GM12878 (cell line): ENCODE measurements at regions not wholly inside any gene's neighbourhood (a gene's known extent, or its start where the extent isn't known, plus 50 kb on each side); places are given as distances from the start of the nearest gene placed in this dataset.

ENCODE experiments used
- ATAC-seq: fragments of 200-7000 bp; cut with Tn5 transposase; 3 replicates; pipeline ENCODE4 v1.9.1; 2020; ENCODE audit warnings: mild to moderate bottlenecking, moderate library complexity
- BruUV-seq: library from RNA; stranded (reverse); fragments of 400-500 nt; replicated peaks from 2 replicates; lab custom pipeline; 2021; lab: Mats Ljungman, UMichigan
- CTCF ChIA-PET: fragments of 300-600 bp; sonication (Branson Sonifier 250); formaldehyde crosslinking; extraction: SDS; loops from one replicate; lab custom pipeline; 2021; ENCODE audit warnings: inconsistent platforms; lab: Yijun Ruan, JAX
- POLR2A ChIA-PET: fragments of 350-600 bp; formaldehyde crosslinking; extraction: SDS; loops from one replicate; lab custom pipeline; 2021; ENCODE audit warnings: inconsistent platforms; lab: Charles Lee
- RAD21 ChIA-PET: fragments of 300-600 bp; sonication (Branson Sonifier 250); formaldehyde crosslinking; loops from one replicate; lab custom pipeline; 2023; ENCODE audit warnings: antibody characterized with exemption; ENCODE audit not compliant: unreplicated experiment; lab: Charles Lee
- SMC1A ChIA-PET: fragments of 300-600 bp; sonication (Branson Sonifier 250); formaldehyde crosslinking; loops from one replicate; lab custom pipeline; 2023; ENCODE audit not compliant: unreplicated experiment, uncharacterized antibody; lab: Charles Lee
- DNase-seq: peaks from one replicate; pipeline ENCODE4 v3.0.0-alpha.2; 2011; ENCODE audit warnings: low read depth, low spot score
- FAIRE-seq: peaks from 3 replicates; lab custom pipeline; 2011; peaks lifted over from hg19 to GRCh38; lab: Jason Lieb, UNC
- H2AFZ ChIP-seq: 2 replicates; pipeline ENCODE4 v1.6.0; 2011; ENCODE audit warnings: low read depth, low read length, control low read depth; ENCODE audit not compliant: control insufficient read depth
- H3K27ac ChIP-seq: 2 replicates; pipeline ENCODE4 v1.5.1; 2011; ENCODE audit warnings: control low read depth; ENCODE audit not compliant: control insufficient read depth, insufficient read depth
- H3K27me3 ChIP-seq, 2 experiments: replicated peaks in 1 of 2; 2 replicates each; pipeline versions ENCODE4 v1.6.0 to v1.6.1; 2011; ENCODE audit warnings: low read length in 1 of 2; ENCODE audit not compliant: control insufficient read depth in 2 of 2, insufficient read depth in 2 of 2
- H3K36me3 ChIP-seq, 2 experiments: 2 replicates each; pipeline ENCODE4 v1.5.1; 2011; ENCODE audit warnings: low read length in 1 of 2; ENCODE audit not compliant: control insufficient read depth in 2 of 2, insufficient read depth in 2 of 2
- H3K4me1 ChIP-seq: 2 replicates; pipeline ENCODE4 v1.6.1; 2011; ENCODE audit warnings: mild to moderate bottlenecking, low read length, moderate library complexity, mixed read lengths; ENCODE audit not compliant: control insufficient read depth, insufficient read depth
- H3K4me2 ChIP-seq: 2 replicates; pipeline ENCODE4 v1.6.0; 2011; ENCODE audit warnings: control low read depth; ENCODE audit not compliant: control insufficient read depth, insufficient read depth
- H3K4me3 ChIP-seq: fragments of 200-600 bp; sonication (generic); 2 replicates; pipeline ENCODE4 v1.5.1; 2016
- H3K79me2 ChIP-seq: 2 replicates; pipeline ENCODE4 v1.6.0; 2011; ENCODE audit warnings: low read length; ENCODE audit not compliant: control insufficient read depth, insufficient read depth
- H3K9ac ChIP-seq: 2 replicates; pipeline ENCODE4 v1.8.0; 2011; ENCODE audit warnings: low read length, control low read depth, mixed read lengths; ENCODE audit not compliant: control insufficient read depth, insufficient read depth
- H3K9me3 ChIP-seq: replicated peaks from 3 replicates; pipeline ENCODE4 v1.5.1; 2011; ENCODE audit warnings: mild to moderate bottlenecking, low read length; ENCODE audit not compliant: control insufficient read depth, insufficient read depth
- H4K20me1 ChIP-seq: 2 replicates; pipeline ENCODE4 v1.6.0; 2011; ENCODE audit not compliant: control insufficient read depth, insufficient read depth
- E2F8 ChIP-seq: fragments of 450-650 bp; IDR thresholded peaks from 2 replicates; pipeline ENCODE4 v1.6.1; 2018; ENCODE audit warnings: mild to moderate bottlenecking, low read depth, moderate library complexity; ENCODE audit not compliant: partially characterized antibody
- GABPA ChIP-seq: IDR thresholded peaks from 2 replicates; pipeline ENCODE4 v1.6.1; 2014; ENCODE audit warnings: antibody characterized with exemption, low read depth, mild to moderate bottlenecking, inconsistent platforms
- HSF1 ChIP-seq: fragments of 150-350 bp; IDR thresholded peaks from 2 replicates; pipeline ENCODE4 v1.6.1; 2014; ENCODE audit warnings: mild to moderate bottlenecking, low read depth, low read length
- MTA3 ChIP-seq: IDR thresholded peaks from 2 replicates; pipeline ENCODE4 v1.6.1; 2012; ENCODE audit warnings: low read length, inconsistent platforms, borderline replicate concordance
- NFYB ChIP-seq: IDR thresholded peaks from 2 replicates; pipeline ENCODE4 v1.6.1; 2011; ENCODE audit warnings: low read depth, mild to moderate bottlenecking, low read length, improper control_type of control experiment, moderate library complexity; ENCODE audit not compliant: insufficient read depth
- PBX3 ChIP-seq: IDR thresholded peaks from 2 replicates; pipeline ENCODE4 v1.6.1; 2011; ENCODE audit warnings: mild to moderate bottlenecking, low read depth, low read length, moderate library complexity; ENCODE audit not compliant: insufficient replicate concordance
- SKIL ChIP-seq: fragments of 450-650 bp; IDR thresholded peaks from 2 replicates; pipeline ENCODE4 v1.6.1; 2017; ENCODE audit warnings: mild to moderate bottlenecking, low read depth, inconsistent platforms; ENCODE audit not compliant: poor library complexity, severe bottlenecking
- SPI1 ChIP-seq: IDR thresholded peaks from 2 replicates; pipeline ENCODE4 v1.6.1; 2011; ENCODE audit warnings: low read depth, mild to moderate bottlenecking, low read length, moderate library complexity, borderline replicate concordance; ENCODE audit not compliant: insufficient read depth
- SREBF2 ChIP-seq: IDR thresholded peaks from 2 replicates; pipeline ENCODE4 v1.6.1; 2012; ENCODE audit warnings: mild to moderate bottlenecking, low read length
- TCF7 ChIP-seq: IDR thresholded peaks from 2 replicates; pipeline ENCODE4 v1.6.1; 2014; ENCODE audit warnings: antibody characterized with exemption, borderline replicate concordance
- USF1 ChIP-seq: IDR thresholded peaks from 2 replicates; pipeline ENCODE4 v1.6.1; 2011; ENCODE audit warnings: borderline replicate concordance, low read depth, mild to moderate bottlenecking, moderate library complexity, mixed read lengths, low read length; ENCODE audit not compliant: insufficient read depth; ENCODE audit errors: extremely low read length
- YBX1 ChIP-seq: fragments of 450-650 bp; IDR thresholded peaks from 2 replicates; pipeline ENCODE4 v1.6.1; 2016; ENCODE audit warnings: antibody characterized with exemption
- WGBS: methylation state at CpG from one replicate; pipeline ENCODE4 v1.1.6; 2016; ENCODE audit warnings: low lambda C conversion rate; ENCODE audit not compliant: insufficient replicate concordance, insufficient coverage; ENCODE audit errors: missing lambda C conversion rate; 5-methylcytosine and 5-hydroxymethylcytosine counted together
- in situ Hi-C: fragments of 300-500 bp; cut with MboI; formaldehyde crosslinking; loops from 9 replicates; pipeline ENCODE4 v1.14.3; 2018; ENCODE audit warnings: mixed read lengths
- intact Hi-C: fragments of 100-400 bp; cut with micrococcal nuclease; formaldehyde crosslinking; loops from one replicate; pipeline ENCODE4 v1.14.2; 2022; ENCODE audit not compliant: unreplicated experiment

- TF ChIP-seq PBX3: no peak
- TF ChIP-seq E2F8: no peak
- TF ChIP-seq, all 136 proteins: peak for 0
These were observed 266.9 kb downstream of the ZBBX start (continued) for GRCh38 chr3:167113035-167113830.

- in situ Hi-C loops: no loop called here
- RAD21 ChIA-PET: no interaction called here
- TF ChIP-seq SREBF2: no peak
- TF ChIP-seq GABPA: no peak
- no peak for TF ChIP-seq SKIL
- TF ChIP-seq USF1: no peak
- TF ChIP-seq HSF1: no peak
- TF ChIP-seq MTA3: no peak
- TF ChIP-seq TCF7: no peak
- TF ChIP-seq NFYB: no peak
- TF ChIP-seq SPI1: no peak
- no peak for TF ChIP-seq YBX1
These were observed 269.2 kb downstream of the ZBBX start for GRCh38 chr3:167110901-167111300.

More at GRCh38 chr3:167110901-167111300, 269.2 kb downstream of the ZBBX start:
- ChIA-PET CTCF (interaction anchor here (1.3 kb wide), 1 partner anchor 20 kb away, joined by 3 read pairs; no protein-coding TSS in a partner anchor), SMC1A (interaction anchor here (0.7 to 1.2 kb wide), 3 partner anchors 8 to 15 kb away, joined by 3 to 4 read pairs (median 3); no protein-coding TSS in a partner anchor), POLR2A (no interaction called here)
- H3K4me3 ChIP-seq: no peak overlapping the region
- ATAC-seq: peak; percentile 73
- H3K9me3 ChIP-seq: no peaks in the 10 kb centered on the region
- WGBS: 31% methylated on average over 8 of the region's 8 CpGs
- H3K4me1 ChIP-seq: no peaks in the 10 kb centered on the region
- H2AFZ ChIP-seq: no peak overlapping the region
- H3K36me3 ChIP-seq: no peaks in the 10 kb centered on the region
- no TSS peak for BruUV-seq
- H4K20me1 ChIP-seq: no peaks in the 10 kb centered on the region
- FAIRE-seq: no peak
- no peak for DNase-seq
- intact Hi-C loops: no loop called here
- H3K27ac ChIP-seq: no peak overlapping the region
- H3K9ac ChIP-seq: no peak overlapping the region
- no peaks in the 10 kb centered on the region for H3K27me3 ChIP-seq
- no peak overlapping the region for H3K4me2 ChIP-seq
- no peaks in the 10 kb centered on the region for H3K79me2 ChIP-seq
